MM.1S (cell line): ENCODE measurements at regions not wholly inside any gene's neighbourhood (a gene's known extent, or its start where the extent isn't known, plus 50 kb on each side); places are given as distances from the start of the nearest gene placed in this dataset.

Source experiments
- CTCF ChIP-seq: fragments of 300-600 bp; sonication (generic); IDR thresholded peaks from 2 replicates; pipeline ENCODE4 v1.5.1; 2016; ENCODE audit warnings: antibody characterized with exemption, low read length, mixed read lengths
- EZH2 ChIP-seq: fragments of 300-600 bp; sonication (generic); optimal IDR thresholded peaks from 2 replicates; pipeline ENCODE3; 2017; ENCODE audit warnings: low read depth, mild to moderate bottlenecking, antibody characterized with exemption, low read length, mixed read lengths
- EZH2phosphoT487 ChIP-seq: fragments of 300-600 bp; sonication (generic); IDR thresholded peaks from 2 replicates; pipeline ENCODE4 v1.6.1; 2018; ENCODE audit warnings: antibody characterized with exemption, low read length

DNA sequence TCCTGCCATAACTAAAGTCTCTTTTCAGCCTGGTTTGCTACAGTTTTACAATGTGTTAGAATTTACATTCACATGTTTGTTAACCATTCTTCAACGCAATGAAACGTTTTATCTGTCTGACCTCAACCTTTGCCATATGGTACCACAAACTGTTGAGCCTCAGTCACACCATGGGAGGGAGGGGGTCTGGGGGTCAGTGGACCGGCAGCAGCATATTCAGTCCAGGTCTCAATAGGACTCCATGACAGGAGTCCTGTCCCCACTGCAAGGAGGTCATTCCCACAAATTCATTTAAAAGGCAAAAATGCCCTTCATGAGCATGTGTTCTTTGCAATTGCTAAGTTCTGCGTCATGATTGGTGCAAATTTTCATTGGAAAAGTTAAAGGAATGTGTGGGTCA is 66.6 kb upstream of the OLFM4 start:
- TF ChIP-seq CTCF (no peak), EZH2phosphoT487 (no peak), EZH2 (no peak)
